HG03097 (cell line): ENCODE measurements at regions not wholly inside any gene's neighbourhood (a gene's known extent, or its start where the extent isn't known, plus 50 kb on each side); places are given as distances from the start of the nearest gene placed in this dataset.

ENCODE experiments used
- ATAC-seq: cut with Tn5 transposase; IDR thresholded peaks from one replicate; pipeline ENCODE4 v1.9.1; 2021; ENCODE audit not compliant: unreplicated experiment, low FRiP score

GRCh38 chr12:93127582-93128331, 198.7 kb upstream of the EEA1 start:
- no peak for ATAC-seq

- ATAC-seq: no peak
These were observed 199.2 kb upstream of the EEA1 start for GRCh38 chr12:93128332-93128707.

GRCh38 chr12:93130366-93131054, 201.4 kb upstream of the EEA1 start:
- ATAC-seq: no peak

- ATAC-seq: no peak
These were observed 204.3 kb upstream of the EEA1 start for GRCh38 chr12:93133361-93133760.

- ATAC-seq: no peak
These were observed 205.2 kb upstream of the EEA1 start for GRCh38 chr12:93134175-93134890.

- ATAC-seq: no peak
These were observed 205.8 kb upstream of the EEA1 start for GRCh38 chr12:93134893-93135285.

- ATAC-seq: peak; percentile 31
These were observed 206.5 kb upstream of the EEA1 start for GRCh38 chr12:93135286-93136239.

GRCh38 chr12:93136253-93137055, 207.4 kb upstream of the EEA1 start:
- ATAC-seq: no peak

- ATAC-seq: no peak
These were observed 208.8 kb upstream of the EEA1 start for GRCh38 chr12:93137656-93138612.

GRCh38 chr12:93139028-93139665, 210.1 kb upstream of the EEA1 start:
- ATAC-seq: peak; percentile 84

- no peak for ATAC-seq
These were observed 211.2 kb upstream of the EEA1 start for GRCh38 chr12:93140325-93140724.

GRCh38 chr12:93140801-93141200, 211.7 kb upstream of the EEA1 start:
- ATAC-seq: no peak

GRCh38 chr12:93142881-93143280, 213.8 kb upstream of the EEA1 start:
- ATAC-seq: no peak

GRCh38 chr12:93144109-93144508, 215.0 kb upstream of the EEA1 start:
- ATAC-seq: no peak

- no peak for ATAC-seq
These were observed 216.0 kb upstream of the EEA1 start for GRCh38 chr12:93145086-93145485.

- no peak for ATAC-seq
These were observed 217.3 kb upstream of the EEA1 start for GRCh38 chr12:93146263-93146939.

- no peak for ATAC-seq
These were observed 217.9 kb upstream of the EEA1 start for GRCh38 chr12:93146970-93147369.

GRCh38 chr12:93148412-93148811, 219.3 kb upstream of the EEA1 start:
- no peak for ATAC-seq
